ENCODE measurements at regions not wholly inside any gene's neighbourhood (a gene's known extent, or its start where the extent isn't known, plus 50 kb on each side); places are given as distances from the start of the nearest gene placed in this dataset.

DNA sequence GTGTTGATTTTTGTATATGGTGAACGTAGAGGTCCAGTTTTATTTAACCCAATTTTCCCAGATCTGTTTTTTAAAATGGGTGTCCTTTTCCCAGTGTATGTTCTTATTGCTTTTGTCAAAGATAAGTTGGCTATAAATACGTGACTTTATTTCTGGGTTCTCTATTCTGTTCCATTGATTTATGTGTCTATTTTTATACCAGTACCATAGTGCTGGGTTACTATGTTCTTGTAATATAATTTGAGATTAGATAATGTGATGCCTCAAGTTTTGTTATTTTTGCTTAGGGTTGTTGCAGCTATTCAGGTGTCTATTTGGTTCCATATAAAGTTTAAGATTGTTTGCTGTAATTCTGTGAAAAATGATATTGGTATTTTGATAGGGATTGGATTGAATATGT is 749.1 kb upstream of the GRIA3 start:
- TF ChIP-seq POLR2A (IDR thresholded peaks at IDR 0.05) = no peak
- TF ChIP-seq, protein P1, sequence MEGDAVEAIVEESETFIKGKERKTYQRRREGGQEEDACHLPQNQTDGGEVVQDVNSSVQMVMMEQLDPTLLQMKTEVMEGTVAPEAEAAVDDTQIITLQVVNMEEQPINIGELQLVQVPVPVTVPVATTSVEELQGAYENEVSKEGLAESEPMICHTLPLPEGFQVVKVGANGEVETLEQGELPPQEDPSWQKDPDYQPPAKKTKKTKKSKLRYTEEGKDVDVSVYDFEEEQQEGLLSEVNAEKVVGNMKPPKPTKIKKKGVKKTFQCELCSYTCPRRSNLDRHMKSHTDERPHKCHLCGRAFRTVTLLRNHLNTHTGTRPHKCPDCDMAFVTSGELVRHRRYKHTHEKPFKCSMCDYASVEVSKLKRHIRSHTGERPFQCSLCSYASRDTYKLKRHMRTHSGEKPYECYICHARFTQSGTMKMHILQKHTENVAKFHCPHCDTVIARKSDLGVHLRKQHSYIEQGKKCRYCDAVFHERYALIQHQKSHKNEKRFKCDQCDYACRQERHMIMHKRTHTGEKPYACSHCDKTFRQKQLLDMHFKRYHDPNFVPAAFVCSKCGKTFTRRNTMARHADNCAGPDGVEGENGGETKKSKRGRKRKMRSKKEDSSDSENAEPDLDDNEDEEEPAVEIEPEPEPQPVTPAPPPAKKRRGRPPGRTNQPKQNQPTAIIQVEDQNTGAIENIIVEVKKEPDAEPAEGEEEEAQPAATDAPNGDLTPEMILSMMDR (IDR thresholded peaks at IDR 0.05) = no peak
